HepG2 (cell line): ENCODE measurements at regions not wholly inside any gene's neighbourhood (a gene's known extent, or its start where the extent isn't known, plus 50 kb on each side); places are given as distances from the start of the nearest gene placed in this dataset.

Experiments used
- ATAC-seq: fragments of 200-7000 bp; cut with Tn5 transposase; 3 replicates; pipeline ENCODE4 v1.9.1; 2020; ENCODE audit warnings: mild to moderate bottlenecking, moderate library complexity
- BruUV-seq: library from RNA; stranded (reverse); fragments of 400-500 nt; replicated peaks from 2 replicates; lab custom pipeline; 2021; lab: Mats Ljungman, UMichigan
- CTCF ChIA-PET: fragments of 300-600 bp; formaldehyde crosslinking; extraction: SDS; loops from one replicate; lab custom pipeline; 2021; ENCODE audit warnings: low total read pairs, inconsistent platforms, low intra/inter-chr PET ratio; lab: Yijun Ruan, JAX
- POLR2A ChIA-PET: fragments of 350-600 bp; sonication (Branson Sonifier 250); formaldehyde crosslinking; loops from one replicate; lab custom pipeline; 2020; ENCODE audit warnings: antibody characterized with exemption, inconsistent platforms; lab: Yijun Ruan, JAX
- DNase-seq: peaks from one replicate; pipeline ENCODE4 v3.0.0-alpha.2; 2015; ENCODE audit warnings: low spot score
- FAIRE-seq: peaks from 3 replicates; lab custom pipeline; 2011; peaks lifted over from hg19 to GRCh38; lab: Jason Lieb, UNC
- H2AFZ ChIP-seq: one replicate; pipeline ENCODE4 v1.6.1; 2011; ENCODE audit warnings: low read length, inconsistent platforms
- H3K27ac ChIP-seq: fragments of 300-600 bp; 3 replicates; pipeline ENCODE4 v1.8.0; 2011; ENCODE audit warnings: mixed run types, mild to moderate bottlenecking, mixed read lengths, low read length, inconsistent platforms; ENCODE audit not compliant: insufficient read depth; ENCODE audit errors: extremely low read length
- H3K27me3 ChIP-seq, 2 experiments: fragments of 200-600 bp in 1 of 2; 2 replicates in 1 of 2; 3 replicates in 1 of 2; pipeline versions ENCODE4 v1.6.0 to v1.8.0; 2011; ENCODE audit warnings: low read length in 2 of 2, mild to moderate bottlenecking in 2 of 2, moderate library complexity in 2 of 2, inconsistent platforms in 1 of 2; ENCODE audit not compliant: insufficient read depth in 2 of 2, control insufficient read depth in 1 of 2
- H3K36me3 ChIP-seq, 2 experiments: fragments of 200-600 bp in 1 of 2; replicated peaks in 1 of 2; 2 replicates in 1 of 2; 3 replicates in 1 of 2; pipeline versions ENCODE4 v1.5.1 to v1.8.0; 2011; ENCODE audit warnings: low read length in 2 of 2, inconsistent platforms in 1 of 2; ENCODE audit not compliant: insufficient read depth in 2 of 2, control insufficient read depth in 1 of 2
- H3K4me1 ChIP-seq: 2 replicates; pipeline ENCODE4 v1.5.1; 2012; ENCODE audit warnings: low read length, inconsistent platforms; ENCODE audit not compliant: insufficient read depth
- H3K4me2 ChIP-seq: 2 replicates; pipeline ENCODE4 v1.6.0; 2011; ENCODE audit warnings: low read depth, low read length, inconsistent platforms
- H3K4me3 ChIP-seq, 3 experiments: fragments of 200-600 bp in 1 of 3; sonication (generic), shearing (Covaris generic) in 1 of 3; replicated peaks in 1 of 3; 2 replicates each; pipeline ENCODE4 v1.5.1; 2011 to 2016; ENCODE audit warnings: low read length in 3 of 3, inconsistent platforms in 2 of 3, low read depth in 2 of 3, mild to moderate bottlenecking in 2 of 3, control low read depth in 1 of 3, mixed read lengths in 1 of 3; ENCODE audit not compliant: insufficient read depth in 1 of 3
- H3K79me2 ChIP-seq: one replicate; pipeline ENCODE4 v1.6.1; 2011; ENCODE audit warnings: low read length, inconsistent platforms; ENCODE audit not compliant: insufficient read depth
- H3K9ac ChIP-seq: 2 replicates; pipeline ENCODE4 v1.6.0; 2011; ENCODE audit warnings: mild to moderate bottlenecking, low read depth, low read length, inconsistent platforms; ENCODE audit not compliant: insufficient read depth
- H3K9me3 ChIP-seq: 2 replicates; pipeline ENCODE4 v1.5.1; 2012; ENCODE audit warnings: mild to moderate bottlenecking, low read length
- H4K20me1 ChIP-seq: 2 replicates; pipeline ENCODE4 v1.6.0; 2011; ENCODE audit warnings: inconsistent platforms, mild to moderate bottlenecking, low read length, moderate library complexity; ENCODE audit not compliant: insufficient read depth
- HDAC6 ChIP-seq: fragments of 200-600 bp; sonication (generic); IDR thresholded peaks from 2 replicates; pipeline ENCODE4 v1.7.0; 2017; ENCODE audit warnings: mild to moderate bottlenecking, antibody characterized with exemption, low read length, low read depth
- HNF4A ChIP-seq: sonication (generic); formaldehyde crosslinking; IDR thresholded peaks from 2 replicates; pipeline ENCODE4 v1.4.0; 2020; ENCODE audit warnings: missing genetic modification reagents
- IKZF4 ChIP-seq: sonication (generic); formaldehyde crosslinking; IDR thresholded peaks from 2 replicates; pipeline ENCODE4 v1.5.1; 2020; ENCODE audit warnings: borderline replicate concordance, mild to moderate bottlenecking, low read depth, missing genetic modification reagents; ENCODE audit errors: not compliant biosample characterization
- NR3C1 ChIP-seq: sonication (generic); formaldehyde crosslinking; IDR thresholded peaks from 2 replicates; pipeline ENCODE4 v1.4.0; 2020; ENCODE audit warnings: missing genetic modification reagents
- RARA ChIP-seq: IDR thresholded peaks from 2 replicates; pipeline ENCODE4 v1.6.1; 2016; ENCODE audit warnings: missing genetic modification reagents, missing compliant biosample characterization
- SSRP1 ChIP-seq: IDR thresholded peaks from 2 replicates; pipeline ENCODE4 v1.6.1; 2016; ENCODE audit warnings: control low read depth
- ZNF10 ChIP-seq: sonication (generic); formaldehyde crosslinking; IDR thresholded peaks from 2 replicates; pipeline ENCODE4 v1.4.0; 2020; ENCODE audit warnings: mild to moderate bottlenecking, low read depth, missing genetic modification reagents, borderline replicate concordance
- ZNF3 ChIP-seq: IDR thresholded peaks from 2 replicates; pipeline ENCODE4 v1.7.0; 2017; ENCODE audit warnings: inconsistent platforms
- ZNF33B ChIP-seq: sonication (generic); formaldehyde crosslinking; IDR thresholded peaks from 2 replicates; pipeline ENCODE4 v1.5.1; 2020; ENCODE audit warnings: mild to moderate bottlenecking, missing genetic modification reagents
- ZNF496 ChIP-seq: sonication (generic); formaldehyde crosslinking; IDR thresholded peaks from 2 replicates; pipeline ENCODE4 v1.8.1; 2023; ENCODE audit warnings: mild to moderate bottlenecking, moderate library complexity, missing genetic modification reagents; ENCODE audit not compliant: insufficient replicate concordance
- ZNF570 ChIP-seq: sonication (generic); formaldehyde crosslinking; IDR thresholded peaks from 2 replicates; pipeline ENCODE4 v1.4.0; 2020; ENCODE audit warnings: mild to moderate bottlenecking, missing genetic modification reagents, borderline replicate concordance
- ZNF629 ChIP-seq: sonication (generic); formaldehyde crosslinking; conservative IDR thresholded peaks from 2 replicates; pipeline ENCODE4 v1.5.0; 2020; ENCODE audit warnings: missing genetic modification reagents
- ZNF703 ChIP-seq: sonication (generic); formaldehyde crosslinking; IDR thresholded peaks from 2 replicates; pipeline ENCODE4 v1.5.1; 2020; ENCODE audit warnings: missing genetic modification reagents, mild to moderate bottlenecking, moderate library complexity, borderline replicate concordance
- ZSCAN31 ChIP-seq: sonication (generic); formaldehyde crosslinking; IDR thresholded peaks from 2 replicates; pipeline ENCODE4 v1.5.0; 2020; ENCODE audit warnings: low read depth, mild to moderate bottlenecking, missing genetic modification reagents
- WGBS: methylation state at CpG from one replicate; pipeline ENCODE4 v1.1.6; 2017; ENCODE audit warnings: low lambda C conversion rate; 5-methylcytosine and 5-hydroxymethylcytosine counted together
- in situ Hi-C: cut with HindIII; loops from 2 replicates; pipeline ENCODE4 v1.10.0; 2017; ENCODE audit warnings: low pct_unique_long_range_greater_than_20kb; ENCODE audit not compliant: extremely low pct_ligation_motif_present
- intact Hi-C: fragments of 100-400 bp; cut with micrococcal nuclease; formaldehyde crosslinking; loops from one replicate; pipeline ENCODE4 v1.10.0; 2022; ENCODE audit not compliant: unreplicated experiment
- TF ChIP-seq, protein P1 (sequence below): sonication (generic); formaldehyde crosslinking; IDR thresholded peaks from 2 replicates; pipeline ENCODE4; 2020; ENCODE audit warnings: missing genetic modification reagents, mild to moderate bottlenecking, borderline replicate concordance
- TF ChIP-seq, protein P2 (sequence below): sonication (generic); formaldehyde crosslinking; IDR thresholded peaks from 2 replicates; pipeline ENCODE4 v1.9.0; 2021; ENCODE audit warnings: missing genetic modification reagents, mild to moderate bottlenecking, borderline replicate concordance
- TF ChIP-seq, protein P3 (sequence below): sonication (generic); formaldehyde crosslinking; conservative IDR thresholded peaks from 2 replicates; pipeline ENCODE4 v1.8.0; 2022; ENCODE audit warnings: missing genetic modification reagents
- TF ChIP-seq, protein P4 (sequence below): IDR thresholded peaks from 2 replicates; pipeline ENCODE4 v1.6.1; 2016

DNA sequence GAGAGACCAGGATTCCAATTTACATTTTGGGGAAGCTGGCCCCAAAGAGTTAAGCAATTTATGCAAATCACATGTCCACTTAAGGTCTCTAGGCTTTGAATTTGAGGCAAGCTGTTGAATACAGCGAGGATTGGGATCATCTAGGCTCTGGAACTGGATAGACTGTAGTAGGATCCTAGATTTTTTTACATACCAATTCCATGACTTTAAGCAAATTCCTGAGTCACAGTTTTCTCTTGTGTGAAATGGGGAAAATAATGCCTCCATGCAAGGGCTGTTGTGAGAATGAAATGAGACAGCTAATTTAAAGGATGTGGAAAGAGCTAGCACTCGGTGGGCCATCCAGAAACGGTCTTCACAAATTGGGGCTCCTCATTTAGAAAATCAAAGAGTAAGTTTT lies 103.4 kb downstream of the MINAR1 start (continued):
- TF ChIP-seq ZSCAN31 (CRISPR knock-in tag) (no peak), HDAC6 (no peak)

DNA sequence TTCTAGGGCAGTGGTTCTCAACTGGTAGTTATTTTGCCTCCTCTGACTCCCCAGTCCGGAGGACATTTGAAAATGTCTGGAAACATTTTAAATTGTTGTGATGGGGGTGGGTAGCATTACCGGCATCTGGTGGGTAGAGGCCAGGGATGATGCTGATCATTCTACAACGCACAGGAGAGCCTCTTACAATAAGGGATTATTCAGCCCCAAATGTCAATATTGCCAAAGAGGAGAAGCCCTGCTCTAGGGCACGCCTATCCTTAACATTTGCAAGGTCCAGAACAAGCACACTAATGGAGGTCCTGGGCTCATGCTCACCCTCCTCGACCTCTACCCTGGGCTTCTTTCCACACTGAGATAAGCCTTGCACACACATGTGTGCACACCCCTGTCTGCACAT lies 106.4 kb downstream of the MINAR1 start:
- no peak overlapping the region for H3K4me3 ChIP-seq
- H2AFZ ChIP-seq: no peak overlapping the region
- no peaks in the 10 kb centered on the region for H3K36me3 ChIP-seq
- H3K79me2 ChIP-seq: no peaks in the 10 kb centered on the region
- H3K4me2 ChIP-seq: no peak overlapping the region
- no peak overlapping the region for H3K27ac ChIP-seq
- intact Hi-C loops: no loop called here
- in situ Hi-C loops: no loop called here
- BruUV-seq: no TSS peak
- no peak overlapping the region for H3K9ac ChIP-seq
- ChIA-PET POLR2A (no interaction called here), CTCF (no interaction called here)
- H3K4me1 ChIP-seq: no peaks in the 10 kb centered on the region
- no peaks in the 10 kb centered on the region for H4K20me1 ChIP-seq
- no peaks in the 10 kb centered on the region for H3K9me3 ChIP-seq
- FAIRE-seq (no peak), ATAC-seq (no peak), DNase-seq (no peak)
- peaks cover 0 to 3% of the 10 kb centered on the region in 2 experiments; a peak in 1 of 5 replicates for H3K27me3 ChIP-seq
- WGBS: 4% methylated on average over 3 of the region's 5 CpGs
- TF ChIP-seq, protein P1, sequence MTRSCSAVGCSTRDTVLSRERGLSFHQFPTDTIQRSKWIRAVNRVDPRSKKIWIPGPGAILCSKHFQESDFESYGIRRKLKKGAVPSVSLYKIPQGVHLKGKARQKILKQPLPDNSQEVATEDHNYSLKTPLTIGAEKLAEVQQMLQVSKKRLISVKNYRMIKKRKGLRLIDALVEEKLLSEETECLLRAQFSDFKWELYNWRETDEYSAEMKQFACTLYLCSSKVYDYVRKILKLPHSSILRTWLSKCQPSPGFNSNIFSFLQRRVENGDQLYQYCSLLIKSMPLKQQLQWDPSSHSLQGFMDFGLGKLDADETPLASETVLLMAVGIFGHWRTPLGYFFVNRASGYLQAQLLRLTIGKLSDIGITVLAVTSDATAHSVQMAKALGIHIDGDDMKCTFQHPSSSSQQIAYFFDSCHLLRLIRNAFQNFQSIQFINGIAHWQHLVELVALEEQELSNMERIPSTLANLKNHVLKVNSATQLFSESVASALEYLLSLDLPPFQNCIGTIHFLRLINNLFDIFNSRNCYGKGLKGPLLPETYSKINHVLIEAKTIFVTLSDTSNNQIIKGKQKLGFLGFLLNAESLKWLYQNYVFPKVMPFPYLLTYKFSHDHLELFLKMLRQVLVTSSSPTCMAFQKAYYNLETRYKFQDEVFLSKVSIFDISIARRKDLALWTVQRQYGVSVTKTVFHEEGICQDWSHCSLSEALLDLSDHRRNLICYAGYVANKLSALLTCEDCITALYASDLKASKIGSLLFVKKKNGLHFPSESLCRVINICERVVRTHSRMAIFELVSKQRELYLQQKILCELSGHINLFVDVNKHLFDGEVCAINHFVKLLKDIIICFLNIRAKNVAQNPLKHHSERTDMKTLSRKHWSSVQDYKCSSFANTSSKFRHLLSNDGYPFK (CRISPR knock-in tag): no peak
- TF ChIP-seq ZNF496 (CRISPR knock-in tag): no peak
- TF ChIP-seq, protein P2, sequence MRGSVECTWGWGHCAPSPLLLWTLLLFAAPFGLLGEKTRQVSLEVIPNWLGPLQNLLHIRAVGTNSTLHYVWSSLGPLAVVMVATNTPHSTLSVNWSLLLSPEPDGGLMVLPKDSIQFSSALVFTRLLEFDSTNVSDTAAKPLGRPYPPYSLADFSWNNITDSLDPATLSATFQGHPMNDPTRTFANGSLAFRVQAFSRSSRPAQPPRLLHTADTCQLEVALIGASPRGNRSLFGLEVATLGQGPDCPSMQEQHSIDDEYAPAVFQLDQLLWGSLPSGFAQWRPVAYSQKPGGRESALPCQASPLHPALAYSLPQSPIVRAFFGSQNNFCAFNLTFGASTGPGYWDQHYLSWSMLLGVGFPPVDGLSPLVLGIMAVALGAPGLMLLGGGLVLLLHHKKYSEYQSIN (CRISPR knock-in tag): no peak
- TF ChIP-seq RARA (CRISPR knock-in tag): no peak
- TF ChIP-seq SSRP1 (CRISPR knock-in tag): no peak
- TF ChIP-seq, protein P3, sequence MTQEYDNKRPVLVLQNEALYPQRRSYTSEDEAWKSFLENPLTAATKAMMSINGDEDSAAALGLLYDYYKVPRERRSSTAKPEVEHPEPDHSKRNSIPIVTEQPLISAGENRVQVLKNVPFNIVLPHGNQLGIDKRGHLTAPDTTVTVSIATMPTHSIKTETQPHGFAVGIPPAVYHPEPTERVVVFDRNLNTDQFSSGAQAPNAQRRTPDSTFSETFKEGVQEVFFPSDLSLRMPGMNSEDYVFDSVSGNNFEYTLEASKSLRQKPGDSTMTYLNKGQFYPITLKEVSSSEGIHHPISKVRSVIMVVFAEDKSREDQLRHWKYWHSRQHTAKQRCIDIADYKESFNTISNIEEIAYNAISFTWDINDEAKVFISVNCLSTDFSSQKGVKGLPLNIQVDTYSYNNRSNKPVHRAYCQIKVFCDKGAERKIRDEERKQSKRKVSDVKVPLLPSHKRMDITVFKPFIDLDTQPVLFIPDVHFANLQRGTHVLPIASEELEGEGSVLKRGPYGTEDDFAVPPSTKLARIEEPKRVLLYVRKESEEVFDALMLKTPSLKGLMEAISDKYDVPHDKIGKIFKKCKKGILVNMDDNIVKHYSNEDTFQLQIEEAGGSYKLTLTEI (CRISPR knock-in tag): no peak
- TF ChIP-seq, protein P4, sequence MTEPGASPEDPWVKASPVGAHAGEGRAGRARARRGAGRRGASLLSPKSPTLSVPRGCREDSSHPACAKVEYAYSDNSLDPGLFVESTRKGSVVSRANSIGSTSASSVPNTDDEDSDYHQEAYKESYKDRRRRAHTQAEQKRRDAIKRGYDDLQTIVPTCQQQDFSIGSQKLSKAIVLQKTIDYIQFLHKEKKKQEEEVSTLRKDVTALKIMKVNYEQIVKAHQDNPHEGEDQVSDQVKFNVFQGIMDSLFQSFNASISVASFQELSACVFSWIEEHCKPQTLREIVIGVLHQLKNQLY (CRISPR knock-in tag): no peak
- no peak for TF ChIP-seq ZNF33B (CRISPR knock-in tag)
- TF ChIP-seq ZNF3 (CRISPR knock-in tag): no peak
- TF ChIP-seq IKZF4 (CRISPR knock-in tag): no peak
- TF ChIP-seq ZNF703 (CRISPR knock-in tag): no peak
- no peak for TF ChIP-seq ZNF629 (CRISPR knock-in tag)
- no peak for TF ChIP-seq ZNF570 (CRISPR knock-in tag)
- TF ChIP-seq ZNF10: no peak
- no peak for TF ChIP-seq NR3C1 (CRISPR knock-in tag)
- TF ChIP-seq HNF4A: no peak
